ENCODE measurements at regions not wholly inside any gene's neighbourhood (a gene's known extent, or its start where the extent isn't known, plus 50 kb on each side); places are given as distances from the start of the nearest gene placed in this dataset.

- TF ChIP-seq, protein P1, sequence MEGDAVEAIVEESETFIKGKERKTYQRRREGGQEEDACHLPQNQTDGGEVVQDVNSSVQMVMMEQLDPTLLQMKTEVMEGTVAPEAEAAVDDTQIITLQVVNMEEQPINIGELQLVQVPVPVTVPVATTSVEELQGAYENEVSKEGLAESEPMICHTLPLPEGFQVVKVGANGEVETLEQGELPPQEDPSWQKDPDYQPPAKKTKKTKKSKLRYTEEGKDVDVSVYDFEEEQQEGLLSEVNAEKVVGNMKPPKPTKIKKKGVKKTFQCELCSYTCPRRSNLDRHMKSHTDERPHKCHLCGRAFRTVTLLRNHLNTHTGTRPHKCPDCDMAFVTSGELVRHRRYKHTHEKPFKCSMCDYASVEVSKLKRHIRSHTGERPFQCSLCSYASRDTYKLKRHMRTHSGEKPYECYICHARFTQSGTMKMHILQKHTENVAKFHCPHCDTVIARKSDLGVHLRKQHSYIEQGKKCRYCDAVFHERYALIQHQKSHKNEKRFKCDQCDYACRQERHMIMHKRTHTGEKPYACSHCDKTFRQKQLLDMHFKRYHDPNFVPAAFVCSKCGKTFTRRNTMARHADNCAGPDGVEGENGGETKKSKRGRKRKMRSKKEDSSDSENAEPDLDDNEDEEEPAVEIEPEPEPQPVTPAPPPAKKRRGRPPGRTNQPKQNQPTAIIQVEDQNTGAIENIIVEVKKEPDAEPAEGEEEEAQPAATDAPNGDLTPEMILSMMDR (IDR thresholded peaks at IDR 0.05), result no peak
- Mint-ChIP-seq H3K4me1 (ENCODE audit: low read depth) (no peaks in the 10 kb centered on the region), H3K4me3 (ENCODE audit: unreplicated experiment) (no peak overlapping the region), H3K27ac (ENCODE audit: unreplicated experiment) (no peak overlapping the region), H3K9me3 (ENCODE audit: low read depth) (peaks cover 9% of the 10 kb centered on the region), H3K36me3 (ENCODE audit: low read depth) (no peaks in the 10 kb centered on the region), H3K27me3 (ENCODE audit: low read depth) (no peaks in the 10 kb centered on the region)
- DNase-seq (ENCODE audit: low spot score), result no peak
Measured at GRCh38 chr13:68428292-68428691, 1198.2 kb upstream of the PCDH9 start.

DNA sequence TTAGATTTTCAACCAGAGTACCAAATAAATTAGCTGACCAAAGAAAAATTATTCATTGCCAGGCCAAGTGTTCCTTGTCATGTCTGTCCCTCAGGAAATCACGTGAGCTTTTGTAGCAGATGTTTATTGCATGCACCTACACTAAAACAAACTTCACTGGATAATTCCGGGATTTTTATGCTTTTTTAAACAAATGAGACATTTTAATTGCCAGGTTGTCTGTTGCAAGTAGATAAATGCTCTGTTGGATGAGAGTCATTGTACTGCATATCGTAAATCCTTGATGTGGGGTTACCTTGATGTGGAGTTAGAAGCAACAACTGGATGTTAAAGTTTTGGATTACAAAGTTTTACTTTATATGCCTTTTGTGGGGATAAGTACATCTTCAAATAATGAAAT, 1187.7 kb upstream of the PCDH9 start:
- no peaks in the 10 kb centered on the region for H3K36me3 Mint-ChIP-seq (ENCODE audit: low read depth)
- H3K27ac Mint-ChIP-seq (ENCODE audit: unreplicated experiment), result no peak overlapping the region
- peaks cover 18% of the 10 kb centered on the region for H3K9me3 Mint-ChIP-seq (ENCODE audit: low read depth)
- H3K27me3 Mint-ChIP-seq (ENCODE audit: low read depth), result no peaks in the 10 kb centered on the region
- H3K4me3 Mint-ChIP-seq (ENCODE audit: unreplicated experiment), result no peak overlapping the region
- no peaks in the 10 kb centered on the region for H3K4me1 Mint-ChIP-seq (ENCODE audit: low read depth)
- no peak for DNase-seq (ENCODE audit: low spot score)
- TF ChIP-seq, protein P1 (IDR thresholded peaks at IDR 0.05), result no peak

- TF ChIP-seq, protein P1 (IDR thresholded peaks at IDR 0.05), result no peak
- Mint-ChIP-seq H3K27me3 (ENCODE audit: low read depth) (no peaks in the 10 kb centered on the region), H3K27ac (ENCODE audit: unreplicated experiment) (no peak overlapping the region), H3K4me3 (ENCODE audit: unreplicated experiment) (no peak overlapping the region), H3K36me3 (ENCODE audit: low read depth) (no peaks in the 10 kb centered on the region), H3K4me1 (ENCODE audit: low read depth) (no peaks in the 10 kb centered on the region), H3K9me3 (ENCODE audit: low read depth) (peaks cover 20% of the 10 kb centered on the region)
- DNase-seq (ENCODE audit: low spot score), result no peak
Measured at GRCh38 chr13:68410007-68410406, 1179.9 kb upstream of the PCDH9 start.

DNA sequence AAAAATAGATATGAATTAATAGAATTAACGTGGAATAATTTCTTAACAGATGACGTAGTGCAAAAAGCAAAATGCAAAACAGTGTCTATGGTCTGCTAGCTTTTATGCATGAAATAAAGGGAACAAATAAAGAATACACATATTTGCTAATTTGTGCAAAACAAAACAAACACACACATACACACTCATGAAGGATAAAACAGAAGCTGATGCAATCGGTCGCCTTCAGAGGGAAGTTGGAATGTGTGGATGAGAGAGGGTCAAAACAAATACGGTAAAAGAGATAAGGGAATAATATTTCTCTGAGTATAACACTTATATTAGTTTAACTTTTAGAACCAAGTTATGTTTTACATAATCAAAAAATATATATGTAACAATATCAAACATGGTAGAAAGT, 1160.9 kb upstream of the PCDH9 start:
- no peaks in the 10 kb centered on the region for H3K36me3 Mint-ChIP-seq (ENCODE audit: low read depth)
- H3K27ac Mint-ChIP-seq (ENCODE audit: unreplicated experiment), result no peak overlapping the region
- no peaks in the 10 kb centered on the region for H3K4me1 Mint-ChIP-seq (ENCODE audit: low read depth)
- DNase-seq (ENCODE audit: low spot score), result no peak
- H3K27me3 Mint-ChIP-seq (ENCODE audit: low read depth), result no peaks in the 10 kb centered on the region
- H3K9me3 Mint-ChIP-seq (ENCODE audit: low read depth), result peaks cover 5% of the 10 kb centered on the region
- H3K4me3 Mint-ChIP-seq (ENCODE audit: unreplicated experiment), result no peak overlapping the region
- TF ChIP-seq, protein P1 (IDR thresholded peaks at IDR 0.05), result no peak

DNA sequence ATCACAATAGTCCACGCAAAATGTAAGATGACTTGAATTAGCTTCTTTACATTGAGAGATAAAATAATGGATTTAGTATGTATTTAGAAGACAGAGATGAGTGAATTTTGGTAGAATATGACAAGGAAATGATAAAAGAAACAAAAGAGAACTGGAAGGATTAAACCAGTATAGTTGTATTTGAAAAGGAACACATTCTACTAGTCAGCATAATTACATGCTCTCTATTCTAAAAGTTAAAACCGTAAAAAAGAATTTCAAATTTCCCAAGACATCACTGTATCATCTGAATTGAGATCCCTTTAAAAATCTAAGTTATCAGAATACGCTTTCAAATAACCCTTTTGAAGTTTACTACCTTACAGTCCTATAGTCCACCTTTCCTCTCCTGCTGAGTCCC, 1156.7 kb upstream of the PCDH9 start:
- Mint-ChIP-seq H3K36me3 (ENCODE audit: low read depth) (no peaks in the 10 kb centered on the region), H3K4me1 (ENCODE audit: low read depth) (no peaks in the 10 kb centered on the region), H3K4me3 (ENCODE audit: unreplicated experiment) (no peak overlapping the region), H3K27me3 (ENCODE audit: low read depth) (no peaks in the 10 kb centered on the region), H3K27ac (ENCODE audit: unreplicated experiment) (no peak overlapping the region), H3K9me3 (ENCODE audit: low read depth) (peaks cover 5% of the 10 kb centered on the region)
- TF ChIP-seq, protein P1 (IDR thresholded peaks at IDR 0.05), result no peak
- no peak for DNase-seq (ENCODE audit: low spot score)
